GM18951 (cell line): ENCODE measurements at regions not wholly inside any gene's neighbourhood (a gene's known extent, or its start where the extent isn't known, plus 50 kb on each side); places are given as distances from the start of the nearest gene placed in this dataset.

Experiments used
- POLR2A ChIP-seq: IDR thresholded peaks from 4 replicates; pipeline ENCODE4 v1.6.1; 2011; ENCODE audit warnings: mild to moderate bottlenecking; ENCODE audit not compliant: insufficient read length, insufficient read depth; ENCODE audit errors: extremely low read depth
- in situ Hi-C: fragments of 300-500 bp; cut with MboI; formaldehyde crosslinking; loops from one replicate; pipeline ENCODE4 v1.12.0; 2022; ENCODE audit warnings: low sequenced_read_pairs, mixed read lengths, inconsistent platforms; ENCODE audit not compliant: unreplicated experiment

GRCh38 chr22:46052801-46053562, 76.0 kb upstream of the WNT7B start:
- in situ Hi-C loops: no loop called here
- TF ChIP-seq POLR2A: no peak

- TF ChIP-seq POLR2A: no peak
- in situ Hi-C loops: no loop called here
Observed at GRCh38 chr22:46053563-46054090, 76.7 kb upstream of the WNT7B start.

- TF ChIP-seq POLR2A: no peak
Observed at GRCh38 chr22:46054091-46055073, 77.4 kb upstream of the WNT7B start.

GRCh38 chr22:46055181-46055875, 78.4 kb upstream of the WNT7B start:
- in situ Hi-C loops: no loop called here
- no peak for TF ChIP-seq POLR2A

More at GRCh38 chr22:46054091-46055073, 77.4 kb upstream of the WNT7B start:
- in situ Hi-C loops: no loop called here

GRCh38 chr22:46055911-46056545, 79.1 kb upstream of the WNT7B start:
- in situ Hi-C loops: no loop called here
- no peak for TF ChIP-seq POLR2A

GRCh38 chr22:46056546-46057245, 79.7 kb upstream of the WNT7B start:
- in situ Hi-C loops: no loop called here
- no peak for TF ChIP-seq POLR2A

- in situ Hi-C loops: no loop called here
Observed at GRCh38 chr22:46057246-46058090, 80.5 kb upstream of the WNT7B start.

GRCh38 chr22:46058091-46058420, 81.1 kb upstream of the WNT7B start:
- TF ChIP-seq POLR2A: peak; percentile 19
- in situ Hi-C loops: no loop called here

More at GRCh38 chr22:46057246-46058090, 80.5 kb upstream of the WNT7B start:
- no peak for TF ChIP-seq POLR2A

- in situ Hi-C loops: no loop called here
- no peak for TF ChIP-seq POLR2A
Observed at GRCh38 chr22:46058591-46059519, 81.9 kb upstream of the WNT7B start.
